GM18861 (cell line): ENCODE measurements at regions not wholly inside any gene's neighbourhood (a gene's known extent, or its start where the extent isn't known, plus 50 kb on each side); places are given as distances from the start of the nearest gene placed in this dataset.

Experiments
- ATAC-seq: cut with Tn5 transposase; IDR thresholded peaks from one replicate; pipeline ENCODE4 v1.9.1; 2021; ENCODE audit not compliant: unreplicated experiment

DNA sequence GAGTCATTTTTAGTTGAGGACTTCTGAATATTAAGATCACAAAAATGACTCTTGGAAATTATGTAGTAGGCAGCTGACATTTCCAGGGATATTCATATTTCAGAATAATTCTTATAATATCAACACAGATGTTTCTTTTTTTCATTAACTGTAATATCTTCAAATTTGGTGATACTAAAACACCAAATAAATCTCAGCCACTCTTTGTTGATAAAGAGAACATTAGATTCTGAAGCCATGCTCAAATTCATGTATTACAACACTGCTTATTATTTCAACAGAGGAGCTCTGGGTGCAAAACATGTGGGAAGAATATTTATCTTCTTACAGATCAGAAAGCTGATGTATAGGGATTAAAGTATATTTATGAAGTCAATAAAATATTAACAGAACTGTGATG is 355.4 kb downstream of the CRPPA start:
- ATAC-seq: no peak

DNA sequence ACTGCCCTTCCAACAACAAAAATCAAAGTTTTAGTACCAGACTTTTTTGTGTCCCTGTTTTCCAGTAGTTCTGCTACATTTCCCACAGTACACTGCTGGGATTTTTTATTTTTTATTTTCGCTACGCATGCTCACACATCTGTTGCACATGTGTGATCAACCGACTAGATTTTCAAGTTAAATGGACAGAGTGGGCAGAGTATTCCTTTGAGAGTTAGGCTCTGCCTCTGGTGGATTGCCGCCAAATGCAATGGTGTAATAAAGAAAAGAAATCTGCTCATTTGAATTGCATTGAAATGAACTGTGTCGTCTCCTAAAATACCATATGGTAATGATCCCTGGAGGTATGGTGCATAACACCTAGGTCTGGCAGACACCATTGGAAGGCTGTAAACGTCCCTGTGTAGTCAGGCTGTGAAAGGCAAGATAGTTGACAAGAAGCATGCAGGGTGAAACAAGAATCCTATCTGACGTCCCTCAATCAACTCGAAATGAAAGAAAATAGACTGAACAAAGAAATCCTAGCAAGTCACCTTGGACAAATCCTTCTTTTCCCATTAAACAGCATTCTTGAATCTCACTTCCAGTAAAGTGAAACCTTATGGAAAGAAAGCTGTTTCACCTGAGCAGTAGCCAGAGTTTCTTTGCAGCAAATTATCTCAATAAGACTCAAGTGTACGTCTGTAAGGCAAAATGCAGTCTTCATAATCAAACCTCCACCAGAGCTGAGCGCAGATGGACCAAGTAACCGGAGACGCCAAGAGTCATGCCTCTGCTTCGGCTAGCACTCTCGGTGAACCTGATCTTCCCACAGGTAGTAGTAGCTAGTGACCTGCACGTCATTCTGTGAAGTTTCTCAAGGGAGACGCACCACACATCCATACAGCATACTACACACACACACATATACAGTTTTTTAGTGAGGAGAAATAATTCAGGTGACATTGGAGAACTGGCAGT is 357.3 kb downstream of the CRPPA start:
- ATAC-seq: no peak

DNA sequence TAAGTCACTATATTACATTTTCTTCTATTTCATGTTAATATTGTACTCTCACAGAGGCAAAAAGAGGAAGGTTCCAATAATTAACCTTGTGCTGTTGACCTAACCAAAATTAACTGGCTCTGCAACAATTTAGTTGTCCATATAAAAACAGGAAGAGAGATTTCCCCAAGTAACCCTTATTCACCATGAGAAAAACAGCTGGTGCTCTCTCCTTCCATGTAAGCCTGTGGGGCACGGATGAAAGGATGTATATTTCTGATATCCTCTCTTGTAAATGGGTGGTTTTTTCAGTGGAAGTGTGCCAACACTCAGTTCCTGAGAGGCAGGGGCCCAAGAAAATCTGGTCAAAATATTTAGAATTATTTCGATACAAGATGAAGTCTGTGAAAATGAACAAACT is 358.1 kb downstream of the CRPPA start:
- ATAC-seq: no peak

DNA sequence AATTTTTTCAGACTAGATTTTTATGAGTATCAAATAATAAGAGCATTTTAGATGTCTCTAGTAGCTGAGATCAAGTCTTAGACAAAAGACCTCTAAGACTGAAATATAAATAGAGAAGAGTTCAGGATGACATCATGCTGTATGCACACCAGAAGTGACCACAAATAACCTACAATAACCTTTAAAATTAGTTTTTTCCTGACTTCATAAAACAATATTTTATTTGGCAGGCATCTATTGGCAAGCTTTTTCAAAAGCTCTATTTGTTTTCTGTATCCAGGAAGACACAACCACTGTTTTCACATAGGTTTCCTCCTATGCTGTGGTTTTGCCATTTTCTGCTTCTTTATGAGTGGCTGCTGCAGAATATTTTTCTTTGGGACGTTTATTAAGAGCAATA is 359.1 kb downstream of the CRPPA start:
- no peak for ATAC-seq

DNA sequence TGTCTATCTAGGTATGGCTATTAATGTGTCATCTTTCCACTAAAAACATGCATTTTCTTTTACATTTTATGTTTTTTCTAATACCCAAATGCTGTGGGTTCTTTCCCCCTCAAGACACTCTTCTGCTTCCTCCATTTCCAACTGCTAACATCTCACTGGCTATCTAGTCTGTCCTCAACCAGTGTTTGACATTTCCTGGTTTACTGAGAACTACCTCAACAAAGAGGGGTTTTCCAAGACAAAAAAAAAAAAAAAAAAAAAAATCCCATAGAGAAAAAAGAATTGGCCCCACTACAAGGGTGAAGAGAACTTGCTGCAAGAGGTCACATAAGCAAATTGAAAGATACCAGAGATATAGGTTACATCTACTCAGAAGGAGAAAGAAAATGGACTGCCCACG is 359.7 kb downstream of the CRPPA start:
- no peak for ATAC-seq

DNA sequence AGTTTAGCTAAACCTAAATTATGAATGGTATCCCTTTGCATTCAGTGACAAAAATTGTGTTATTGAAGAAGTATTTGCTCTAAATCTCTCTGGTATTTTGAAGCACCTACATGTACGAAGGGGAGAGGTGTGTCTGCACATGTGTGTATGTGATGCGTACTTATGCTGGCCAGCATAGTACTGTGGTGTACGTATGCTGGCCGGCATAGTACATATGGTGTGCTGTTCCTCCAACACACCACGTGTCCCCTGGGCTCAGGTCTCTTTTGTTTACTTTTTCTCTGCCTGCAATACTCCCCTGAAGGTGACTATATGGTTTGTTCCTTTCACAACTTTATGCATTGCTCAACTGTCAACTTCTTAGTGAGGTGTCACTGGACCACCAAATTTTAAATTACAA is 360.3 kb downstream of the CRPPA start:
- ATAC-seq: no peak

DNA sequence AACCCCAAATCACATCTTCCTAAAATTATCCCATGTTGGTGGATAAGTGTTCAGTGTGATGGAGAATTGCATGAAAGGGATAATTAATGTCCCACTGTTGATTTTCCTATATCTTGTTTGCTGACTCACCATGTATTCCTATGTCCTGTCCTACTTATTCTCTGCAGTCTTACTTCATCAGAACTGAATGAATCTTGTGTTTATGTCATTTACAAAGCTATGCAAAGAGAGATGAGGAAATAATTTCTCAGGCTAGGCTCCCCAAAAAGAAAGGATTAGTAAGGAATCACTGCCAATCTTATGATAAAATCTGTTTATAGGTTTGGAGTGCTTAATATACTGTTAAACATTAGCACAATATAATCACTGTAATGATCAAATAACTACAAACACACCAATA is 360.8 kb downstream of the CRPPA start:
- no peak for ATAC-seq

DNA sequence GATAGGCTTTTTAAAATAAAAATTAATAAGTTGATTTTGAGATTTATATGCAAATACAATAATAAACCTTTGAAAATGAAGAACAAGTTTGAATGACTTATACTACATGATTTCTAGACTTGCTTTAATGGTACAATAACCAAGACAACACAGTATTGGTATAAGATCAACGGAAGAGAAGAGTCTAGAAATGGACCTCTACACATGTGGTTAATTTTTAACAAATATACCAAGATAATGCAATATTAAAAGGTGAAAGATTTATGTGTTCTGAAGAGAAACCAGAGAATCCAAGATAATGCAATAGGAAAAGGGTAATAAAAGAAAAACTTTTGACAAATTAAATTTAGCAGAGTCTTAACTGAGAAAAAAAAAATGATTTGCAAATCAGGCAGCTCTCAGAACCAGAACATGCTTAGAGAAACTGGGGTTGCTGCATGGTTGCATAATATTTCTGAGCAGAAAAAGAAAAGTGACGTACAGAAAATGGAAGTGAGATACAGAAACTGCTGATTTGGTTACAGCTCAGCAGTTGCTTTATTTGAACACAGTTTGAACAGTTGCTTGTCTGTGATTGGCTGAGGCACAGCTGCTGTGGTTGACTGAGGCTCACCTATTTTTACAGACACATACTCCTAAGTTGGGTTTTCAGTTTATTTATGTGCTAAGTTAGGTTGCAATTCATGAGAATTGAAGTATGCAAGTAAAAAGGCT is 365.9 kb downstream of the CRPPA start:
- ATAC-seq: peak; percentile 62

DNA sequence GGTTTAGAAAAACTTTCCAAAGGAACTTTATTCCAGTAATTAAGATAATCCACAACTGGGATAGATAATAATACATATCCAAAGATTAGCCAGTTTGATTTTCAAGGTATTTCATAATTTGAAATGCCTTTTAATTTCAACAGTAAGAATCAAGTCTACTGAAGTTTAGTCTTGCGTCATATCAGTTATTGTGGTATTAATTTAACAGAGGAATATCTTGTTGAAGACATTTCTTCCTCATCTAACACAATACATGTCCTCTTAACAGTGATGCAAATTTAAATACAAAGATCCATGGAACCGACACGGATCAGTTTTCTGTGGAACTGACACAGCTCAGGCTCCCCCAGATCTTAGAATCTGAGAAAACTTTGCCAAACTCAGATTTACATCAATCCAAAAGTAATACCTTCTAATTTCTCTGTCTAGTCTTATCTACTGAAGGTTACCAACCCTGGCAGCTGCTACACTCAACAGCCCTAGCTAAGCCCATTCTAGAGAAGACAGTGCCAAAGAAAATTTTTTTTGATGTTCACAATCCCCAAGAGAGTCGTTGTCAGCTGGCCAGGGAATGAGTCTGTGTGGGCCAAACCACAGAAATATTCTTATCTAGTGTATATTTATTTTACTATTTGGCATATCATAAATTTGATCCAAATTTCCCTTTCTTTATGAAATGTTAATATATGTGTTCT is 365.2 kb upstream of the MEOX2 start:
- ATAC-seq: no peak

DNA sequence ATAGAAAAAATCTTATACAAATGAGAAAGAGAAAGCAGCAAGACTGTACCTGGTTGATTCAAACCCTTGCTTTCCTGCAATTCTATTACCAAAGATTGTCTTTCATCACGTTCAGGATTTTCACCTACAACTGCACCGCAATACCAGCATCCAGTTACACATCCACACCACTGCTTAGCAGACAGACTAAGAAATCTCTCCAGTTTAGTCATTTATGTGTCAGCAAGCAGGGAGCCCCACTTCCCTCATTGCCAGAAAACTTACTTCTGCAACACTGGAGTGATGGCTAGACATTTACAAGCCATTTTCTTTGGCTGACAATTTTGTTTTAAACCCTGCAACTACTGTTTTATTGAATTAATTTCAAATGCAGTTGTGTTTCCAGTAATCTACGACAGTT is 359.6 kb upstream of the MEOX2 start:
- no peak for ATAC-seq

DNA sequence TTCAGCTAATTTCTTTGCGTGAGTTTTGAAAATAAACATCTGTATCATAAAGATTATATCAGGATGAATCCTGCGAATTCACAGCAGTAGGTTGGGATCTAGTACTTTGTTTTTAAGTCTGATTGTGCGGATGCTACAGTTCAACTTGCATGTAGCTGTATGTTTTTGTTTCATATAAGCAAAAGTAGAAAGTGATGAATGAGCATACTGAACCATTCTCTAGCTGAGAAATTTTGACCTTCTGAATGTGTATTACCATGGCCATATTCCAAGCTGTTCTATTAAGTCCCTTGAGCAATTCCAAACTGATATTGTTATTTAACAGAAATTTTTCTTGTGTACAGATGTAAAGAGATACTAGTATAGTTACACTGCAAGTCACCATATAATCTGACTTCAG is 358.8 kb upstream of the MEOX2 start:
- ATAC-seq: no peak

DNA sequence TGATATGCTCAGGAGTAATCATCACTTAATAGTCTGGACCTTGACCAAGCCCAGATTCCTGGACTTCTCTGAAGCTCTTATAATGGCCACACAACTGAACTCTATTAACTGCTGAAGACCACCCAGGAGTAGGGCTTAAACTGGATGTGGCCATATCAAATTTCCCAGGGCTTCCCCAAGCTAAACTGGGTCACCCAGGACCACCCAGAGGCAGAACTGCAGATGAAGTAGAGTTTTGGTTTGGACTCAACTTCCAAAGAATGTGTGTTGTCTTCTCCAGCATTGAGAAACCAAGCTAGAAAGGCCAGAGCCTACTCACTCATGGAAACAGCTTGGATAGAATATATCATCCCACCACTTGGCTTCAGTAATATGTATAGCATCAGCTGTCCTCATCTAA is 358.2 kb upstream of the MEOX2 start:
- no peak for ATAC-seq

DNA sequence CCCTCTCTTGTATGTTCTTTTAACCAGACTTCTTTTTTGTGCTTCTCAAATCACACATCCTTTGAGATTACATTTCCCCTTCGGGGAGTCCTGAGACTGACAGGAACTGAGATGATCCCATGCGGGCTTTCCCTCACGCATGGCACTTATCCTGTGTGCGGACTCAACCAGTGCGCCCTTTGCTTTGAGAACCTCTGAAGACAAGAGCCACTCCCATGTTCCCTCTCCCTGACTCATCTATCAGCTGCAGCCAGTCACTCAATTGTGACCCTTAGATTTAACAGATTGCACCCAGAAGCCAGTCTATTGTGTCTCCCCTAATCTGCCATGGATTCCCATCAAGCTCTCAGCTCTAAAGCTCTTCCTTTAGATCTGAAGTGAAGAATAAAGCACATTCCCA is 353.9 kb upstream of the MEOX2 start:
- ATAC-seq: no peak

DNA sequence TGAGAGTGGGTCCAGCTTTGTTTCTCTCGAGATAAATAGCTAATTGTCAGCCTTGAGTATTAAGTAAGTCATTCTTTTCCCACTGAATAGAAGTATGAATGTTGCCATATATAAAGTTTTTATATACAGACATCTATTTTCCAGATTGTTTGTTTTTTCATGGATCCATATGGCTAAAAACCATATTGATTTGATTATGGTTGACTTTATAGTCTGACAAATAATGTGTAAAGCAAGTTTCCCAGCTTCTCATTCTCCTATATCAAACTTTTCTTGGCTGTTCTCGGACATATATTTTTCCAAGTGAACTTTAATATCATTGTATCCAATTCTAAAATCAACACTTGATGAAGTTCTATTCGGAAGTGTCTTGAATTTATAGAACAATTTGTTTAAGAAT is 352.4 kb upstream of the MEOX2 start:
- ATAC-seq: no peak

DNA sequence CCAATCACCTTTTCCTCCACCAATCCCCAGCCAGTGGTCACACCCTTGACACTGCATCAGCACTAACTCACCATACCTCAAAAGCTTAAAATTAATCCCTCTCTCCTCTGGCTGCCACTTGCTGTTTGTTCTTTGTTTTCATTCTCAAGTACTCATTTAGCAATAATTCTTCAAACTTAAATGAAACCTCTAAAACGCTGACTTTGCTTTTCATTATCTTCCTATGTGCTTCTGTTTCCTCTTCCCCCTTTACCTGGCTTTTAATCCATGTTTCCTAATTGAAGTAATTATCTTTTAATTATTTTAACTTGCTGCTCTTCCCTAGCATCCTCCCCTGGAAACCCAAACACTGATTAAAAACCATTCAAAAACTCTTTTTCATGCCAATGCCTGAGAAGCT is 348.9 kb upstream of the MEOX2 start:
- ATAC-seq: no peak

DNA sequence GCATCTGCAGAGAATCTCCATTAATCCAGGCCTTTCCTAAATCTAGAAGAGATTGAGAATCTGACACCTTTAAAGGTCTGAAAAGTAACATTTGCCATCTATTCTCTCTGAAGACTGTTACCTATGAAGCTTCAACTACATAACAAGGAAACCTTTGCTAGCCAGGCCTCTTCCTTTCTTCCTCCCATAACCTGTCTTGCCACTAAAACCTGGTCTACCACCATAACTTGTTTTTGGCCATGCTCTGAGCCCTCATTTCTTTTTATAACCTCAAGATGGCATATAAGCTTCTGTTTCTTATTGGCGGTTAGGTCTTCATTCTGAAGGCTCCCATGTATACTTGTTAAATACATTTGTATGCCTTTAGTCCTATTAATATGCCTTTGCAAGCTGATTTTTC is 348.4 kb upstream of the MEOX2 start:
- no peak for ATAC-seq

DNA sequence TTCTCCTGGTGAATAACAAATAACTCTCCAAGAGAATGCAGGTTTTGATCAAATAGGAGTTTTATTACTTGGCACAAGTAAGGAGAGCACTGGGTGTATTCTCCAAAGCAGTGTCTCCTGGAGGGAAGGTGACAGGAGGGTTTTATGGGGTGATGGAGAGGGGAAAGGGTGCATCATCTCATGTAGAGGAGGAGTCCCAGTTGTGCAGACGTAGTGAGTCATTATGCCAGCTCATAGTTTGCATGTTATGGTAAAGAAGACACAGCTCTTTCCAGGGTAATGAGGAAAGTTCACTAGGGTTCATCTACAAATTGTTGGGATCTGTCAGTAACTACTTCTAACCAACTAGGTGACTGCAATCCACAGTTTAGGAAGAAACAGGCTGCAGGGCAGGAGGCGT is 347.9 kb upstream of the MEOX2 start:
- ATAC-seq: no peak

DNA sequence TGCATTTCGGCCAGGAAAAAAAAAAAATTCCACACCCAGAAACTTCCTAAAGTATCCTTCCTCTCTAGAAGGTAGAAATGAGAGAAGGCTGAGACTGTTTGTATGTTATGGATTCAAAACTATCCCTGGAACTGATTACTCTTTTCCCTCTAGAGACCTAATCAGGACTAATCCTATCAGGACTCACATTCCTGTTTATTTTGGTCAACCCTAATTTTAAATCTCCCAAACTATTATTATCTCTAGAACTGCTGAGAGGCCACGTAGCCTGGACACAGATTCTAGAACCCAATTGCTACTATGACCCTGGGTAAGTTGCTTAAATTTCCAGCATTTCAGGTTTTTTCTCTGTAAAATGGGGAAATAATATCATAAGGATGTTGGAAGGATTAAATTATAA is 346.8 kb upstream of the MEOX2 start:
- no peak for ATAC-seq

DNA sequence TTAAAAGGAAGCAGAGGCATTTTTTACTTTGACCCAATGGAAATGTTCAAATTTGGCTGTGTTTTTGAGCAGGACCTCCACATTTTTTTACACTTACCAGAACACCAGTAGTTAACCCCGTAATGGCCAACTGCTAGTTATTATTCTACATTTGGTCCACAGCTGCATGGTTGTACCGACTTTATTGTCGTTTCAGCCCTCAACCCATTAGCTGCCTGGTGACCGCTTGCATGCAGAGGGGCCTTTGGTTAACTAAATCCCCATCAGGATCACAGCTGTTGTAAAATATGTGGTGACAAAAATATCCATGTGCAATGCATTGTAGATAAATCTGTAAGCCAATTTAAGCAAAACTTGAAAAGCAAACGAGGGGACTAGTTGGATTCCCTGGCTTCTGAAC is 342.2 kb upstream of the MEOX2 start:
- no peak for ATAC-seq

DNA sequence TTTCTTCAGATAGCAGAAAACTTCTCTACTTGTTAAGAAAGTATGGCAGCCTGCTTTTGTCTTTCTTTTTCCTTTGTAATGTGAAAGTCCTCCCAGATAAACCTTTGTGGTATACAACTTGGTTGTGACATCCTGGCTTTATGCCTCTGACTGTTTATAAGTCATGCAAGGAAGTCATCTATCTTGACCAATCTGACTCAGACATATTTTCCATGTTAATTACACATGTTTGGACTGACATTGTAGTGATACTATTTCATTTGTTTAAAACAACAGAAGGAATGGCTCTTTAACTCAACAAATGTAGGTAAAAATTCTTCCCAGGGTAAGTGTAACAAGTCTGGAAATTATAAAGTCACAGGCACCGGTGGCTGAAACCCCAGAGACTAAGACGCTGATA is 341.6 kb upstream of the MEOX2 start:
- ATAC-seq: no peak

DNA sequence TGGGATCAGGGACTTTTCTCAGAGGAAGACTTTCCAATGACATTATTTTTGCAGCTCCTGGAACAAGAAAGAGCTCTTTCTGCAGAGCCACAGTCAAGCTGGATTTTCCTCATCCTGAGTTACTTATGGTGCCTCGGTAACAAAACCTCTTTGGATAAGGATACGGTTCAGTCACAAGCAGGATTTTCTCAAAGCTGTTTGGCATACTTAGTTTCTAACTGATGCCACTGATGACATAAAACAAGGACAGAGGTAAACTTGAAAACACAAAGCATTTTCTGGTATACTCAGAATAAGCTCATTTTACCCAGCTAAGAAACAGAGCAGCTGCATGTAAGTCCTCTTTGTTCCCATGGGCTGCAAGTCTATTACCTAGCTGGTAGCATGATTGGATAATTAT is 340.9 kb upstream of the MEOX2 start:
- no peak for ATAC-seq
